22Rv1 (cell line): ENCODE measurements at regions not wholly inside any gene's neighbourhood (a gene's known extent, or its start where the extent isn't known, plus 50 kb on each side); places are given as distances from the start of the nearest gene placed in this dataset.
"Not testable (repeated sequence)": the region's sequence is repeated elsewhere in the genome, so short reads cannot be mapped to it uniquely, and the experiment has no call there.

ENCODE experiments used
- H3K27ac ChIP-seq: fragments of 450-650 bp; 2 replicates; pipeline ENCODE4 v1.5.1; 2017
- CTCF ChIP-seq: fragments of 450-650 bp; IDR thresholded peaks from 2 replicates; pipeline ENCODE4 v1.5.1; 2017; ENCODE audit warnings: mild to moderate bottlenecking
- ZFX ChIP-seq: fragments of 450-650 bp; IDR thresholded peaks from 2 replicates; pipeline ENCODE4 v1.6.1; 2017; ENCODE audit warnings: antibody characterized with exemption, borderline replicate concordance

GRCh38 chr3:67142432-67142831, 144.3 kb downstream of the KBTBD8 start:
- TF ChIP-seq ZFX (no peak), CTCF (no peak)

GRCh38 chr3:67145738-67146137, 147.6 kb downstream of the KBTBD8 start:
- no peak for TF ChIP-seq ZFX
- no peak for TF ChIP-seq CTCF
- no peak overlapping the region for H3K27ac ChIP-seq

More at GRCh38 chr3:67142432-67142831, 144.3 kb downstream of the KBTBD8 start:
- no peak overlapping the region for H3K27ac ChIP-seq

- TF ChIP-seq CTCF: no peak
- TF ChIP-seq ZFX: no peak
- H3K27ac ChIP-seq: no peak overlapping the region
Observed at GRCh38 chr3:67154429-67154828, 156.3 kb downstream of the KBTBD8 start.

- TF ChIP-seq CTCF (no peak), ZFX (no peak)
- no peak overlapping the region for H3K27ac ChIP-seq
Observed at GRCh38 chr3:67167481-67167880, 169.4 kb downstream of the KBTBD8 start.

- no peak for TF ChIP-seq ZFX
- no peak for TF ChIP-seq CTCF
- no peak overlapping the region for H3K27ac ChIP-seq
Observed at GRCh38 chr3:67171841-67172240, 173.7 kb downstream of the KBTBD8 start.

GRCh38 chr3:67173130-67173529, 175.0 kb downstream of the KBTBD8 start:
- not testable (repeated sequence) for H3K27ac ChIP-seq

GRCh38 chr3:67176396-67176795, 178.3 kb downstream of the KBTBD8 start:
- TF ChIP-seq CTCF: no peak
- no peak for TF ChIP-seq ZFX
- H3K27ac ChIP-seq: no peak overlapping the region

GRCh38 chr3:67192466-67192865, 194.4 kb downstream of the KBTBD8 start:
- H3K27ac ChIP-seq: no peak overlapping the region
- TF ChIP-seq CTCF: no peak
- TF ChIP-seq ZFX: no peak
